Astrocyte of the hippocampus (primary cell): ENCODE measurements at regions not wholly inside any gene's neighbourhood (a gene's known extent, or its start where the extent isn't known, plus 50 kb on each side); places are given as distances from the start of the nearest gene placed in this dataset.

Experiments
- DNase-seq: peaks from one replicate; pipeline ENCODE4 v3.0.0; 2011; ENCODE audit warnings: low read depth, low spot score

DNA sequence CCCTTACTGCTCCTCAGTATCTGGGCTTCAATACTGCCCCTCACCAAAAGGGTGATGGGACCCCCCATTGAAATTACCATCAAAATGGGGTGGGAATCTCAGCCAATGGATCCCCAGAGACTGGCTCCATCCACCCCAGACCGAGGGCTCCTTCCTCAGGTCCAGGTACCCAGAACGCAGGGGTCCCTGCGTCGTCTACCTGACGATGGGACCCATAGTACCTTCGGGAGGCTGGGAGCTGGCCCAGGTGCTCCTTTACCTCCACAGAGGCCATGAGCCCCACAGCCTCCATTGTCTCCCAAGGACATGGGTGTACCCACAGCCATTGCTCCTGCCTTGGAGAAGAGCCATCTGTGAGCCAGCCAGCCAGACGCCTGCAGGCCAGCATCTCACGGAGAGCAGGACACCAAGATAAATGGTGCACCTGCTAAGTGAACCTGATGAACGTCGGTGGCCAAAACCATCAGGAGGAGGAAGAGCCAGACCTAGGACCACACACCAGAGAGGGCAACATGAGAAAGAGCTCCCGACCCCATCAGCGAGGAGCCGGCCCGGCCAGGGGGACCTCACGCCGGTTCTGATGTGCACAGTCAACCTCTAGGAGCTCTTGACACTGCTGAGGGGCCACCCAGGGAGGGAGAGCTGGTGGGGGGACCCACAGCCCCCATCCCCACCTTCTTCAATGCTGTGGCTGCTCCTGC is 156.8 kb upstream of the SOX1 start:
- DNase-seq, result no peak

DNA sequence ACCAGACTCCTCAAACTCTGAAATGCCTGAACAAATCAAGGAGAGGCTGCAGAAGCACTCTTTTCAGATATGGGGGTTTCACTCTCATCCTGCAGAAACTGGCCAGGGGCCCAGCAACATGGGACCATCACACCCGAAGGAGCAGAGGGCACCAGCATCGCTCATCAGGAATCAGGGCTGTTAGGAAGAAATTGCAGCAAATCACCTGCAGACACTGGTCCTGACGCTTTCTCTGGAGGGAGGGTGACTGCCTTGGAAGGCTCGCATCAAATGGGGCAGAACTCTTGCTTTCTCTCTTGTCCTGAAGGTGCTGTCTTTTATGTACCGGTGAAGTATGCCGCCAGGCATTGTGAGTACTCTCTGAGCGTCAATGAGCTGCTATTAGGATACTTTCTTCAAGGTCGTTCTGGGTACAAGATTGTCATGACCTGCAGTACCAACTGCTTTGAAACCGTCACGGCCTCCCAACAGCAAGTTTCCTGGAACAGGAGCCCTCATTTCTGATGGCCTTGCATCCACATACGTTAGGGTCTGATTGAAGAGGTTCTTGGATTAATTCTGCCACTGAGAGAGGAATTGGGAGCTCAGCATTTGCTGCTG is 155.7 kb upstream of the SOX1 start:
- no peak for DNase-seq

DNA sequence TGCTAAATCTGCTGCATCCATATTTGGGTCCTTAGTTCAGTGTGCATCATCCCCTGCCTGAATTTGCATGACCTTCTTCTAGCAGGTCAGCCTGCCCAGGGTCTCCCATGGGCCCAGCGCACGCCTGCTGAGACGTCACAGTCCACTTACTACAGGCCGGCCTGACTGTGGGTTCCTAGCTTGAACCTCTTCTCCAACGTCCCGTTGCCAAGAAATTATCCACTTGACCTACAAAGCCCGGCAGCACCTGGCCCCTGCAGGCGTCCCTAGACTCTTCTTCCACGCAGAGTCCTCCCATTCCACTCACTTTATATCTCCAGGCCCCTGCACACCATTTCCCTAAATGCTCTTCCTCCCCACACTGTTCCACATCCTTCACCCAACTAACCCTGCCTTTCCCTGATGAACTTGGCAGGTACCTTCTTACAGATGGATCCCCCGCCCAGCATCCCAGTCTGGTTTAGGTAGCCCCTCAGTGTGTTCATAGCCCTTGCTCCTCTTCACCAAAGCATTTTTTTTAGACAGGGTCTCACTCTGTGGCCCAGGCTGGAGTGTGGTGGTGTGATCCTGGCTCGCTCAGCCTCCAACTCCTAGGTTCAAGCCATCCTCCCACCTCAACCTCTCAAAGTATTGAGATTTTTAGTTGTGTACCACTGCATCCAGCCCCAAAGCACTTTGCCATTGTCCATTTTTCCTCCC is 155.0 kb upstream of the SOX1 start:
- DNase-seq, result no peak

DNA sequence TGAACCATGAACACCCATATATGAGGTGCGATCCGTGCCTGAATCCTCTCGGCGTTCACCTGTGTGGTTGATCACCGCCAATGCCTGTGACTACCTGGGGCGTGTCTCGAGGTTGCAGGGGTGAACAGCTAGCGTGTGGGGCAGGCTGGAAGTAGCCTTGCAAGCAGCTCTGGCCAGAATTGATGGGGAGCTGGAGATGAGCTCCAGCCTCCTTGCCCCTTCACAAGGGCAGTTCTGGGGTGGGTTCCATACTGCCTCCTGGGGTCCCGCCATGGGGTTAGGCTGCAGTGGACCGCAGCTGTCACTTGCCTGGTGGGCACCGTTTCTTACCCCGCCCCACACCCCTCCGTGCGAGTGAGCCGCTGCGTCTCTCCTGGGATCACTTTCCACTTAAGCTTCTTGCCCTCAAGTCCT is 154.5 kb upstream of the SOX1 start:
- DNase-seq, result no peak

DNA sequence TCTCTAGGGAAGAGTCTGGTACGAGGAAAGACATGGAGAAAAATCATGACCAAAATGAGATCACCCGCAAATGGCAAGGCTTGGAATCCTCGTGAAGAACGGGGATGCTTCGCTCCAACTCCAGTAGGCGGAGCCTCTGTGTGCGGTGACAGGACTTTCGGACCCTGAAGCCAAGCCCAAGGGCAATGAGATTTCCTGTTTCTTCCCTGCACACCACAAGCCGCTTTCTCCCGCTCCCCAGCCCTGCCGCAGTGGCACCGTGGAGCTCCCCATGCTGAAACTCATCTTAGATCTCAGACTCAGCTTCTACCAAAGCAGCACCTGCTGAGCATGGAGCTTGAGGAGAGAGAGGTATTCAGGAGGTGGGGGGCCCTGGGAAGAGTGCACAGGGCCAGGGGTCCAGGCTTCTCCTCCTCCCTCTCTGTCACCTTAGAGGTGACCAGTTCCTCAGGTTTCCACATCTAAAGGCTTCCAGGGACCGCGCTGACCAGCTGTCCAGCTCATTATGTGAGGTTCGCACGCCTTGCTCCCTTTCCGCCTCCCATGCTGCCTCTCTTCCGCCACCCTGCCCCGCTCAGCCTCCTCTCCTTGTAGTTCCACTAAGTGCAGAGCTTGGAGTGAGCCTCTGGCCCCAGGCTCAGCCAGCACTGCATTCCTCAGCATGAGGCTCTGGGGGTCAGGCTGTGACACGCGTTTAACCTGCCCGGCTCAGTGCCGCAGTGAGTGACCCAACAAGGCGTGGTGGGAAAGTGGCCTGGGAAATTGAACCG is 153.8 kb upstream of the SOX1 start:
- DNase-seq, result no peak

DNA sequence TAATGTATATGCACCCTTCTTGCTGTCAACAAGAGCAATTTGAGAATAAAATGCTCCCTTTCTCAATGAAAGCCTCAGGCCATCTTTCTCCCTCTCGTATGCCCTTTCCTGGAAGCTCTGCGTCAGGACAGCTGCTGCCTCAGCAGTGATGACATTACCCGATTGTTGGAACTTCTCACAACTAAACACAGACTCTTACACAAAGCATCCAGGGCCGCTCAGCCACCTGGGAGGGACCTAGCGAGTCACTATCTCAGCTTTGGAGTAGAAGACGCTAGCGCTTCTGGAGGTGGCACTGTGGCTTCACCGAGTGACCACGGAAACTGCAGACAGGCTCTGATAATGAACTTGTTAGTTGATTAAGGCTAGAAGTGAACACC is 153.2 kb upstream of the SOX1 start:
- no peak for DNase-seq

DNA sequence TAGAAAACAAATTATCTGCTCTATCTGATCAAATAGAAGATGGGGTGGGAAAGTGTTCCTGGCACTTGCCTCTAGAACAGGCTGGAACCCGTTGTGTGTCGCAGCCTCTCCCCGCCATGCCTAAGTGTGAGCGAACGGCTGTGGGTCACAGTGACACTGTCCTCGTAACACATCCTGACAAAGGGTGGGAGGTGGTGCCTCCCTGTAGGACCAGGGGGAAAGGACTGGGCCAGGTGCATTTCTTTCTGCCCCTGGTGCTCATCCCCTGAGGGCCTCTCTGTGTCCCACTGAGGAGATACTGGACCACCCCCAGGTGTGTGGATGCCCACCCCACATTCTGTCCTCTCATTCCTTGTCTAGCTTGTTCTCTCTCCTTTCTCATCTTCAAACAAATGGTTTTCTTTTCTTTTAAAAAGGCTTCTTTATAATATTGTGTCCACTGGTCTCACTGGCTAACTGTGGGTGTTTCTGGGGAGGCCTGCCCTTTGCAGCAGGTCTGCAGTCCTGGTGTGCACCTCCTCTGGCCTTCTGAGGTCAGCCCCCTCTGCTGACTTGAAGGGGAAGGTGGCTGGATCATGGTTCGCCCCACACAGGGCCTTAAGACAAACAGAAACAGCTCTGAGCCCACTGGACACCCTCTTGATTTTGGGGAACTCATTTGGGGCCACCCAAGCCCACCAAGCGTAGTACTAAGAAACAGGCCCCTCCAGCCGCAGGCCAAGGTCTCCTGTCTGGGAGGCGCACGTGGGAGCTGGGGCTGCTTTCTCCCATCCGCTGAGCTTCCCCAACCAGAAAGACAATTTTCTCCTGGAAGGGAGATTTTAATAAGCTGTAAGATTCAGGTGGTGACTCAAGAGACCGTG is 152.5 kb upstream of the SOX1 start:
- no peak for DNase-seq

DNA sequence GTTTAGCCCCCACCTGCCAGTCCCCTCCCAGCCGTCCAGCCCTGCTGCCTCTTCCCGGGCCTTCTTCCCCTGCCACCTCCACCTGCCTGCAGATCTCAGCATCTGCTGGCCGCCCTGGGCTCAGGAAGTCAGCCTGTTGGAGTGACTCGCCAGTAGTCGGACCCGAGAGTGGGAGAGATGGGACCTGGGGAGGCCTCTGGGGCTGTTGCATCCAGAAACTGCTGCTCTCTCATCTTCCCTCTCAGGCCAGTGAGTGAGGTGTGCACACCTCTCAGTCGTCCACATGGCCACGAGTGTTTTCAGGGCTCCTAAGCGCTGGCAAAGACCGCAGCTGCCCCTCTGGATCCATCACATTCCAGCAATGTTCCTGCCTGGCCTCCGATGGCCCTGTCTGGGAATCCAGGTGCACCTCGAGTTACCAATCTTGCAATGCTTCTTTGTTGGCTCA is 151.8 kb upstream of the SOX1 start:
- DNase-seq, result no peak

DNA sequence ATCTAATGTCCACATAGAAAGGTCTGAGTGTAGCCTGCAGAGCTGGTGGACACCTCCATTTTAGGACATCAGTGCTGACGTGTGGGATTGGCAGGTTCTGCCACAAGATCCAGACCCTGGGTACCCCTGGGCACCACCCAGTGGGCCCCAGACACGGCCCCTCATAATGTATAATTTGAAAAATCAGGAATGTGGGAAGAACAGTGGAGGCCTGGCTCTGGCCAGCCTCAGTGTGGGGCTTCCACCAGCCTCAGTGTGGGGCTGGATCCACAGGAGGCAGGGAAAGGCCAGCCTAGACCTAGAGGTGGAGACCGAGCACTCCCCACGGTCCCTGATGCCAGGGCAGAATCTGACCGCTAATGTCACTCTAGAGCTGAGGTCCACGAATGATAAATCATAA is 150.7 kb upstream of the SOX1 start:
- DNase-seq, result no peak

DNA sequence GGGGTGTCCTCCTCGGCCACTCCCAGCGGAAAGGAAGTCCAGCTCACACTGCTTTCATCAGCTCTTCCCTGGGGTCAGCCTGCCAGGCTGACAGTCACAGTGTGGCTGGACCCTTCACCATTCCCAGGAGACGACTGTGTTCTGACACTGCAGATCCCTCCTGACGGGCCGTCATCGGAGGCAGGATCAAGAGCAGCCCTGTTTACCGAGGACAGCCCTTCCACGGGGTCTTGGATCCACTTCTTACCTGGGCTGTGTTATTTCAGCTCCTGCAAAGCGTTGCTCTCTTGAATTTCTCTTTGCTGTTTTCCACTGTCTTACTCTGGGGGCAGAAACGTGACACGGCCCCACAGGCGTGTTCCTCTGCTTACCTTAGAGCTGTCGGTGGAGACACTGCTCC is 149.9 kb upstream of the SOX1 start:
- no peak for DNase-seq

DNA sequence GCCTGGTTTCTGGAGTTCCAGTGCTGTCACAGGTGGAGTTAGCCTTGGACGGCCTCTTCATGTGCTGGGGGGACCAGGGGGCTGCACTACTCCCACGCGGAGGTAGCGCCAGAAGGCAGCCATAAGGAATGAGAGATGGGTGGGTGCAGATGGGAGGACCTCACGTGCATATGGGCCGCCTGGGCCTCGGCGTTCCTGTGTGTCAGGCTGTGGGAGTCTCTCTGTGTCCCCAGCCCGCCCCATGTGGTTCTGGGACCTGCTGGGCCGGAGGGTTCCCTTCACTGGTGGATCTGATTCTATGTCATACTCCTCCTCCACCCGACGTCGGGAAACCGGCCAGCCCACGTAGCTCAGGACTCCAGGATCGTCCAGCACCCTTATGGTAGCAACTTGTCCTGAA is 149.0 kb upstream of the SOX1 start:
- no peak for DNase-seq

DNA sequence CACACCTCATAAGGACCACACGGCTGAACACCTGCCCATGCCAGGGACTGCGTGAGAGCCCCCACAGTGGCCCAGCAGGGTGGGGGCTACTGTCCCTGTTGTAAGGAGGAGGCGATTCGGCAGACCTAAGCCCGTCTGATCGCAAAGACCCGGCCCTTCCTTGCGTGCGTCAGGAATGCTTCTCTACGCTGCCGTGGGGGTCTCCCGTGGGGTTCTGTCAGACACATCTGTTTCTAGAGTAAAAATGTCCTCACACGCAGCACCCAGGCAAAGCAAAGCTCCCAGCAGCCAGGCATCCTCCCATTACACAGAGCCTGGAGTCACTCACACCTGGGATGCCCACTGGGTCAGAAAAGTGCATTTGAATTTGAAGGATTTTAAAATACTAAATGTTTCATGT is 147.7 kb upstream of the SOX1 start:
- DNase-seq, result no peak

DNA sequence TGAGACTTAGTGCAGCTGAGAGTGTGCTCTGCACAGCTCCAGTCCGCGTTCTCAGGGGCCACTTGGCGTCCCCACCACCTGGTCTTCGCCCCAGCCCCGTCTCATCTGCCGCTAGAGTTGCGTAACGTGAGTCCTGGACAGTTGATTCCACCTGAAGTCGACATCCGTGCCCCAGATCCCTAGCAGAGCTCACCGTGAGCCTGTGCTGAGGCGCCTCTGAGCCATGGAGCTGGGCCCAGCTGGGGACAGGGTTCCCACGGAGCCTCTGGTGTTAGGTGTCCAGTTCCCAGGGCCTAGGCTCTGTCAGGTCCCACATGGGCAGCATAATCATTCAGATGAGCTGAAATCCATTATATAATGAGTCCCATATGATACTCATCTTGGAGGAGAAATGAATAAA is 147.1 kb upstream of the SOX1 start:
- DNase-seq, result no peak

DNA sequence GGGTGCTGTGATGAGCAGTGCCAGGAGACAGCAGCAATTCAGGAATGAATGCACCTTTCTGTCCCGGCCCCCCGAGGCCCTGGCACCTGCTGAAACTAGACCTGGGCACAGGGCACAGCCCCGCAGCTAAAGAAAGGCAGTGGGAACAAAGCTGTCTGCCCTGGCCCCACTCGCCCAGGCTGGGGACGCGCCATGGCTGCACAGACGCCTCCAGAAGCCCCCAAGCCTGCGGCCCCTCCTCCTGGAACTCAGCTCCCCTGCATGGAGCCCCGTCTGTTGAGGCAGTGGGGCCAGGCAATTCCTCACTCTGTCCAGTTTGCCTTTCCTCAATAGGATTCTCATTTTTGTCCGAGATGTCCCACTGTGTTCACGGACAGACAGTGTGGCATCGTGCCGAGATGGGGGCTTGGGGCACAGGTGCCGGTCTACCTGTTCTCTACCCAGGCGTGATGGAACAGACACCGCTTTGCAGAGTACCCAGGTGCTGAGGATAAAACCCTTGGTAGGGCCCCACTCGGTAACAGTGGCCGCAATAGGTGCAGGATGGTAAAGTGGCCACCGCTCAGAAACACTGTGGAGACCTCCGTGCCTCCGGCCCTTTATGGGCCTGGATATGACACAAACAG is 146.5 kb upstream of the SOX1 start:
- no peak for DNase-seq

DNA sequence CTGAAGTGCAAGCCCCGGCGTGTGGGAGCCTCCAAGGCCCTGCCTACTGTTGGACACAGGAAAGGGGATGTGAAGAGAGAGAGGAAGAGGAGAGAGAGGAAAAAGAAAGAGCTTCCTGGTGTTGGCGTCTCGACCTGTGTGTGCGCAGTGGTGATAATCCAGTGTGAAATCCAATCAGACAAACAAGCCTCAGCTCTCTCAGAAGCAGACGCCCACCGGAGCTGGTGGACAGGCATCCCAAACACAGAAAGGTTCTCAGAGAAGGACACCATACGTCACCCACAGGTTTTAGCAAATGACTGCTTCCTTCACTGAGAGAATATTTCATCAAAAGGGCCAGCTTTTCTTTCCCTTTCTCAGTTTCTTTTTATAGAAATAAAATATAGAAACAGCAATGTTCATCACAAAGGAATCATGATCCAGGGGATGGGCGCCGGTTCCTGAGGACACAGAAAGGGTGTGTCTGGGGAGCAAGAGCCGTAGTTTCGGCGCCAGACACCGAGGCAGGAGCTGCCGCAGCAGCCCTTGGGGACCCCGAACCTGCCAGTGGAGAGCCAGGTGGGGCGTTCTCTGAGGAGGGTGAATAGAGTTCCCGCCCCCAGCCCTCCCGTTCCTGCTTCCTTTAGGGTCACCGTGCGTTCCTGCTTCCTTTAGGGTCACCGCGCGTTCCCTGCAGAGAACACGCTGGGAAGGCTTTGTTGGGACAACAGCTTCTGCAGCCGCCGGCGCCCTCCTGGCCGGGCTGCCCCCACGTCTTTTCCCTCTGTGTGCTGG is 145.8 kb upstream of the SOX1 start:
- no peak for DNase-seq

DNA sequence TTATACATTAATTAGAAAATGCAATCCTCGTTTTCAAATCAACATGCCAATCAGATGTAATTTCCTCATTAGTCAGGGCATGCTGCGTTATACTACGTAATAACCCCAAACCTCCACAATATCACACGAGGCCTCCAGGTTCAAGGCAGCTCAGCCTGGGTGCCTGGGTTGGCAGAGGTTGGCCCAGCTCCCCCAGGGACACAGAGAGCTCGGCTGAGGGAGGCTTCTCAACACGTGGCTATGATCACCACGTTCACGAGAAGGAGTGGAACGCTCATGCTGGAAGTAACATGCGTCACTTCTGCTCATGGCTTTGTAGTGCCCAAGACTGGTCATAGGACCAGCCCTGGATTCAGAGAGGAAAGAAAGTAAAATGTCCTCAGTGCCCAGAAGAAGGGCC is 144.9 kb upstream of the SOX1 start:
- DNase-seq, result no peak

DNA sequence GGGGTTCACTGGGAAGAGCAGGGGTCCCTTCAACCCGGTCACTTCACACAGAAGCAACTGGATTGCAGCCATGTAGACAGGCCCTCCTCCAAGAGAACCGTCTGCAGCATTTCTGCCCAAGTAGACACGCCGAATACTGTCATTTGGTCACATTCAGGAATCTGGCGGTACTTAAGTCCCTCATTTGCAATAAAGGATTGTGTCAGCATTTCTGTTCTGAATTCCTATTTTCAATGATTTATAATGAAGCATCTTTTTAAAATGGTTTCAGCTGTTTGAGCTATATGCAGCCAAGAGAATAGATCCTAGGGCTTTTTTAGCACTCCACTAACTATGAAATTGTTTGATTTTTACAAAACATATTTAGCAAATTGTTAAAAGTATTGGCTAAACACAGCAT is 143.5 kb upstream of the SOX1 start:
- no peak for DNase-seq

DNA sequence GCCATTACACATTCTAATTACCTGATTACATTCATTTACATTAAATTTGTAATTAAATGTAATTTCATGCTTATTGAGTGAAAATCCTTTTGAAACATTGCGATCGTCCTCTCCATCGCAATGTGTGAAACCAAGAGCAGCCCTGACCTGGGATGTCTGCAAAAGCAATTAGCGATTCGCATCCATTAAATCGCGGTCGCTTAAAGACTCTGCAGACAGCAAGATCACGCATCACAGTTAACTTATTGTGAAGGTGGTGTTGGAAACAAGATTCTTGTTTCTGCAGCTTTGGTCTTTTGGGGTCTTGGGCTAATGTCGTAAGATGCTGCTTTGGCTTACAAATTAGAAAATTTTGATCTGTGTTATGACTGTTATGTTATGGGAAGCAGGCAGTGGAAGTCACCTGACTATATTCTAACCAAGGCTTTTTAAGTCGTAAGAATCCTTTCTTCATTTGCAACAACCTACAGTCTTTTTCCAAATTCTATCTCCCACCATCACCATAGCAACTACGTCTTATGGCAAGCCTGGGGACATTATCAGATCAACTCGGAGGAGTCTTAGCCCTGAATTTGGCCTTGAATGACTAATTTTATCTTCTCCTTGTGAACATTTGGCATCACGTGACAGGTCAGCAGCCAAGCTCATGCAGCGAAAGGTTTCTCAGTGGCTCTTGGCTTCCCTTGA is 142.8 kb upstream of the SOX1 start:
- no peak for DNase-seq

DNA sequence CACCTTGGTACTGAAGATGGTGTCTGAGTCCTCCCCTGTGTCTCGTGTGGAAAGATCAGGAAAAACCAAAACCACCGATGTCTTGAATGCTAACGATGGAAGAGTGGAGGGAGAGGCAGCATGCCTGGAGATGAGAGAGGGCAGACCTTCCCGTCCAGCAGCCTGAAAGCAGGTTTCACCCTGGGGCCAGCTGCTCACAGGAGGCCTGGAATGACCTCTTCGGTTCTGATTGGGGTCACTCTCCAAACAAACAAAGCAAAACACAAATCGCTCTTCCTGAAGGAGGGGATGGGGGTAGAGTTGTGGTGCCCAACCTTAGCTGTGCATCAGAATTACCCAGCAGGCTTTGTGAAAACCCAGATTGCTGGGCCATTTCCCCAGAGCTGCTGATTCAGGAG is 142.3 kb upstream of the SOX1 start:
- no peak for DNase-seq
